T-helper 1 cell (primary cell): ENCODE measurements at regions not wholly inside any gene's neighbourhood (a gene's known extent, or its start where the extent isn't known, plus 50 kb on each side); places are given as distances from the start of the nearest gene placed in this dataset.

Experiments used
- DNase-seq, 5 donors: peaks; one replicate each; pipeline ENCODE4 v3.0.0-alpha.2; 2012 to 2020

GRCh38 chr17:79500745-79501618 is 109.9 kb downstream of the RBFOX3 start:
- no peak for DNase-seq

GRCh38 chr17:79498854-79499253 is 112.0 kb downstream of the RBFOX3 start:
- no peak for DNase-seq

GRCh38 chr17:79497777-79498348 is 113.0 kb downstream of the RBFOX3 start:
- DNase-seq = no peak

GRCh38 chr17:79496422-79497005 is 114.3 kb downstream of the RBFOX3 start:
- no peak for DNase-seq

GRCh38 chr17:79495665-79496064 is 115.2 kb downstream of the RBFOX3 start:
- no peak for DNase-seq

- no peak for DNase-seq
Measured at GRCh38 chr17:79491006-79491405, 119.8 kb downstream of the RBFOX3 start.

GRCh38 chr17:79490530-79490929 is 120.3 kb downstream of the RBFOX3 start:
- DNase-seq = no peak

- no peak for DNase-seq
Measured at GRCh38 chr17:79487149-79487548, 123.7 kb downstream of the RBFOX3 start.

- no peak for DNase-seq
Measured at GRCh38 chr17:79485991-79486390, 124.9 kb downstream of the RBFOX3 start.

GRCh38 chr17:79485419-79485985 is 125.3 kb downstream of the RBFOX3 start:
- no peak for DNase-seq

GRCh38 chr17:79484600-79485418 is 126.0 kb downstream of the RBFOX3 start:
- no peak for DNase-seq

GRCh38 chr17:79483842-79484241 is 127.0 kb downstream of the RBFOX3 start:
- no peak for DNase-seq

- DNase-seq = no peak
Measured at GRCh38 chr17:79482727-79483521, 127.9 kb downstream of the RBFOX3 start.

- no peak for DNase-seq
Measured at GRCh38 chr17:79479876-79480275, 131.0 kb downstream of the RBFOX3 start.

GRCh38 chr17:79478841-79479240 is 132.0 kb downstream of the RBFOX3 start:
- no peak for DNase-seq

- DNase-seq = no peak
Measured at GRCh38 chr17:79478051-79478461, 132.8 kb downstream of the RBFOX3 start.

- DNase-seq = no peak
Measured at GRCh38 chr17:79476074-79476652, 134.7 kb downstream of the RBFOX3 start.

GRCh38 chr17:79473876-79474440 is 136.9 kb downstream of the RBFOX3 start:
- no peak for DNase-seq

- no peak for DNase-seq
Measured at GRCh38 chr17:79473111-79473875, 137.6 kb downstream of the RBFOX3 start.

GRCh38 chr17:79470754-79471153 is 140.1 kb downstream of the RBFOX3 start:
- no peak for DNase-seq
